GM18502 (cell line): ENCODE measurements at regions not wholly inside any gene's neighbourhood (a gene's known extent, or its start where the extent isn't known, plus 50 kb on each side); places are given as distances from the start of the nearest gene placed in this dataset.

Experiments
- ATAC-seq: cut with Tn5 transposase; IDR thresholded peaks from one replicate; pipeline ENCODE4 v1.9.1; 2021; ENCODE audit warnings: mild to moderate bottlenecking; ENCODE audit not compliant: unreplicated experiment, poor library complexity

DNA sequence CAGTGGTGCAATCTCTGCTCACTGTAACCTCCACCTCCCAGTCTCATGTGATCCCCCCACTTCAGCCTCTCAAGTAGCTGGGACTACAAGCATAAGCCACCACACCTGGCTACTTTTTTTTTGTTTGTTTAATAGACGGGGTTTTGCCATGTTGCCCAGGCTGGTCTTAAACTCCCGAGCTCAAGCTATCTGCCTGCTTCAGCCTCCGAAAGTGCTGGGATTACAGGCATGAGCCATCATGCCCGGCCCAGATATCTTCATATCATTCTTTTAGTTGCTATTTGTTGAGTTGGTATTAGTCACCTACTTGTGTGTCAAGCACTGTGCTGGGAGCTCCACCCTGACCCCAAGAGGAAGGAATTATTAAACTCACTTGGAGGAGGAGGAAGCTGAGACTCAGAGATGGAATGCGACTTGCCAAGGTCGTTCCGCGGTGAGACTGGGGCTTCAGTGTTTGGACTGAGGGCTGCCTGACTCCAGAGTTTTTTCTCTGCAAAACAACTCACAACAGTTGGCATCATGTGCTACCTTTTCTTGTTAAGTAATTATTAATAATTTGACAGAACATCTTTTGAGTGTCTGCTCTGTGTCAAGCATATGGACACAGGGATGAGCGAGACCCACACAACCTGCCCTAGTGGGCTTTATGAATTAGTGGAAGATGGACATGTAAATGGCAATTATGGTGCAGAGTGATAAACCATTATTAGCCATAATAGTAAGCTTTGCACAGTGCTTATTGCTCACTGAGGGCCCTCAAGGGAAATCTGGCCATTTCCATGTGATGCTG, 132.0 kb downstream of the FOXD2 start:
- ATAC-seq: no peak

DNA sequence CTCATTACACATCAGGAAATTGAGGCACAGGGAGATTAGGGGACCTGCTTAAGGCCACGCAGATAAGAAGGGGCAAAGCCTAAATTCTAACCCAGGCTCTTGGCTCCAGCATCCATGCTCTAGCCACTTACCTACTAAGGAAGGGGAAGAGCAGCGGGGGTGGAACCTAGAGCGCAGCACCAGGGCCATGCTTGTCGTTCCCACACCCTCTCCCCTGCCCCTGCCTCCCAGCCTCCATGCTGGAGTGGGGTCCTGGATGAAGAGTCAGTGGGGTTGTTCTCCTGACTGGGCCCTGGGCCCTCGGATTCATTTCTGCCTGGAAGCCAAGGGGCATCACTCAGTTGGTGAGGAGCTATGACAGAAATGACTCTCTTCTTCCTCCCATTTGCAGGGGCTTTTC, 133.3 kb downstream of the FOXD2 start:
- no peak for ATAC-seq

DNA sequence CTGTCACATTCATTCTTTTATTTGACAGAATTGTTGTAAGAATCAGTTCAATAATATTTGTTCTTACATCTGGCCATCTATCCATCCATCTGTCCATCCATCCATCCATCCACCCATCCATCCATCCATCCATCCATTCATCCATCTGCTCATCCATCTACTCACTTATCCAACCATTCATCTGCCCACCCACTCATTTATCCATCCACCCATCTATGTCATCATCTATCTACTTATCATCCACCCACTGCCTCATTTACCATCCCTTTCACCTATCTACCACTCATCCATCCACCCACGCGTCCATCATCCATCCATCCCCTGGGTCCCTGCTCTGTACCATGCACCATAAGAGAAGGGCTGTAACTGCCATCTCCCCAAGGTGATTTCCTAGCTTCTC, 134.1 kb downstream of the FOXD2 start:
- ATAC-seq: no peak

DNA sequence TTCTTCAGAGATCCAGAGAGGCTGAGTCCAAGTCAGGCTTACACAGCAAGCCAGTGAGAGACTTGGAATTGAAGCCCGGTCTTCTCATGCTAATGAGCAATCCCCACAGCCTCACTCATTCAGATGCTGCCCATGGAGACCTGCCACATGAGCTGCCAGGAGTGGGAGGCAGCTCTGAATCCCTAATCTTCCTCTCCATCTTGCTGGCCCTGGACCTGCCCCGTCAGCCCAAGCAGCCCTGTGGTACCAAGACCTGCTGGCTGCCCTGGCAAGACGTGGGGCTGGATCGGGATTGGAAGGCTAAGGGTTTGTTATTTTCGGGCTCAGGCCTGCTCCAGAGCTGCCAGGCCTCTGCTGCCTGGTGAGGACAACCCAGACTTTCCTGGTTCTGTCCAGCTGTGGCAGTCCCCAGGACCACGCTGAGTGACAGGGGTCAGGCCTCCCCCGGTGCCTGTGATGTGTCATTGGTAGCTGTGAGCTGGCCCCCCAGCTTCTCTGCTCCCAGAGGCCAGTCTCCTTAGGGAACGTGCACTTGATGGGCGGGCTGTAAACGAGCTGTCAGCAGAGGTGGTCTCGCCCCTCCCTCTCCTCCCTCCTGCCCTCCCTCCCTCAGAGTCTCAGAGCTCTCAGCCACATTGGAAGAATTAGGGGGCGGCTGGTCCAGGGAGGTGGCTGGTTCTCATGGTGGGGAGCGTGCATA, 135.0 kb downstream of the FOXD2 start:
- ATAC-seq: no peak

DNA sequence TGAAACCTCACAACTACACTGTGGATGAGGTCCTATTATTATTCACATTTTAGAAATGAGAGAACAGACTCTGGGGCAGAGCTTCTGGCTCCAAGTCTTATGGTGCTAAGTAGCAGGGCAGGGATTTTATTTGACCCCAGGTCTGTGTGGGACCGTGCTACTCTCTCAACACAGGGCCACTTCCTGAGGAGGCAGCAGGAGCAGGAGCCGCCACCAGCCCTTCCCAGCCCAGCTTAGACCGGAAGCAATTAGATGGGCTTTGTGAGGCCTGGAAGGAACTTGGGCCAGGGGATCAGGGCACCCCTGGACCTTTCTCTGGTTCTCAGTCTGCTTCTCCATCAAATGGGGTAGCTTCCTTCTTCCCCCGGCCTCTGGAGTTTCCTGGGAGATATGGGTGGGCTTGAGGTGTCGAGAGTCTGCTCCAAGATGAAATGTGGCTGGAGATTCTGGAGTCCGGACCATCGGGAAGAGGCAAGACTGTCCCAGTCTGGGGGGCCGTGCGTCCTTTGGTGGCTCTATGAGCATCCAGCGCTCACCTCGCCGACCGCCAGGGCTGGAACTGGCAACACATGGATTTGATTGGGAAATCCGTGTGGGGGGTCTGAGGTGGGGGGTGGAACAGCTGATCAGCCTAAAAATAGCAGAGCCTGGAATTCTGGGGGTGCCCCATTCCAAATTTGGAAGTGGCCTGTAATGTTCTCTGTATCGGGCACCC, 136.8 kb downstream of the FOXD2 start:
- ATAC-seq: no peak

DNA sequence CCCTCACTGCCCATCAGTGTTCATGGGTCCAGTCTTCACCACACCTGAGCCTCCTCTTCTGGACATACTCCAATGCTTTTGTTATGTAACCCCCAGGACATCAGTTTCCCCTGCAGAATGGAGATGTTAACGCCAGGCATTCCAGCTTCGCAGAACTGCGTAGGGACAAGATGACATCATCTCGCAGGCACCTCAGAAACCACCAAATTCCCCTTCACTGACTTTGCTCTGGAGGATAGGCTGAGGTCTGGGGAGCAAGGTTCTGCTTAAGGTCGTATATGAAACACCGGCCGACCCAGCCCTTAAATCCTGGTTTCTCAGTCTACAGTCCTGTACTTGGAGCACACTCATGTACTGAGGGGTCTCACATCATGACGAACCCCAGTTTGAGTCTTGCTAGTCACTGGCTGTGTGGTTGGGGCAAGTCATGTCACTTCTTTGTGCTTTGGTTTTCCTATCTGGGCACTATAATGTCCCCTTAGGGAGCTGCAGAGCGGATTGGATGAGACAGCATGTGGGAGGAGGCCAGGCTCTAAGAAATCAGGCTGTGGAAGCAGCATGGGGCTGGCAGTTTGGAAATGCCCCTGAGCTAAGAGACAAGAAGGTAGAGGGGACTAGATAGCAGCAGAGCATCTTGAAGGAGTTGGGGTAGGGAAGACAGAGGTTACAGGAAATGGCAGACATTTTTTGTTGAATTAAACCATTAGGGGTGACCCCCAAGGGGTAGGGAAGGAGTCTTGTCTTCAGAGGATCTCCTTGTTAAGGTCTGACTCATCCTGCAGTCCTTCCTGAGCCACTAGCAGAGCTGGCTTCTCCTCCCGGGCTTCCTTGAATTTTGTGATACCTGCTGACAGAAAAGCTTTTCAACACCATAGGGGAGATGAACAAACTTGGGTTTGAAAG, 138.3 kb downstream of the FOXD2 start:
- ATAC-seq: no peak

DNA sequence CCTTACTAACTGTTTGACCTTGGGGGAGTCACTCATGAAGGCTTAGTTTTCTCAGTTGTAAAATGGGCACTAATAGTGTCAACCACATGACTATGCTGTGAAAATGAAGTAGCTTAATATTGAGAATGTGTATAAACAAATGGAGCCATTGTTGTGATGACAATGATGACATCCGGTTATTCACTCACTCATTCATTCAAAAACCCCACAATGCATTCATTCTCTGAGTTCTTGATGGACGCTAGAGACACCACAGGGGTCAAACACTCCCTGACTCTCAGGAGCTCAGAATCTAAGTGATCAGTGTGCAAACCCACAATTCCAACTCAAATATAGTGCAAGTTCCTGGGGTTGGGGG, 138.9 kb downstream of the FOXD2 start:
- no peak for ATAC-seq

DNA sequence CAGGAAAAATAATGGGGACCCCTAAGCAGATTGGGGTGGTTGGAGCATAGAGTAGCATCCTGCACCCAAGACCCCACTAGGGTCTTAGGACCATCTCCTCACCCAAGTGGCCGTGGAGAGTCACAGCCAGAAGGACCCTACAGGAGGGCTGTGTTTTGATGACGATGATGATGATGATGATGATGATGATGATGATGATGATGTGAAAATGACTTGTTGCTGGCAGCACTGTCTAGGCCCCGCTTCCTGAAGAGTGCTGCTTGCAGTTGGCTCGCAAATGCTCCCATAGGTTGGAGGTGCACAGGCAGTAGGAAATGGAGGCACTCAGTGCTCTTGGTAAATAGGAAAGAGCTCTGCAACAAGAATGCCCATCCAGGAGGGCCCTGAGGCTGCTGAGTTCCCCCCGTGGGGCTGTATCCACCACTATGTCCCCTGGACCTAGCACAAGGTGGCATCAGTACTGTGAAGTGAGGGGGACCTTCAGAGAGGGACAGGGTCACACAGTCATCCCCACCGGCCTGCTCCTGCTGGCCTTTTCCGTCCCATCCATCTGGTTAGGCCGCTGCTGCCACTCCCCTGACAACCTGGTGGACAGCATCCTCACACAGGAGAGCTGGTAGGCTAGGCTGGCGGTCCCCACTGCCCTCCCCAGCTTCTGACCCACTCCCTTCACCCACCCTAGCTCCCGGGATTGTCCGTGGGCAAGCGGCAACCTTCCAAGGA, 139.6 kb downstream of the FOXD2 start:
- ATAC-seq: no peak

DNA sequence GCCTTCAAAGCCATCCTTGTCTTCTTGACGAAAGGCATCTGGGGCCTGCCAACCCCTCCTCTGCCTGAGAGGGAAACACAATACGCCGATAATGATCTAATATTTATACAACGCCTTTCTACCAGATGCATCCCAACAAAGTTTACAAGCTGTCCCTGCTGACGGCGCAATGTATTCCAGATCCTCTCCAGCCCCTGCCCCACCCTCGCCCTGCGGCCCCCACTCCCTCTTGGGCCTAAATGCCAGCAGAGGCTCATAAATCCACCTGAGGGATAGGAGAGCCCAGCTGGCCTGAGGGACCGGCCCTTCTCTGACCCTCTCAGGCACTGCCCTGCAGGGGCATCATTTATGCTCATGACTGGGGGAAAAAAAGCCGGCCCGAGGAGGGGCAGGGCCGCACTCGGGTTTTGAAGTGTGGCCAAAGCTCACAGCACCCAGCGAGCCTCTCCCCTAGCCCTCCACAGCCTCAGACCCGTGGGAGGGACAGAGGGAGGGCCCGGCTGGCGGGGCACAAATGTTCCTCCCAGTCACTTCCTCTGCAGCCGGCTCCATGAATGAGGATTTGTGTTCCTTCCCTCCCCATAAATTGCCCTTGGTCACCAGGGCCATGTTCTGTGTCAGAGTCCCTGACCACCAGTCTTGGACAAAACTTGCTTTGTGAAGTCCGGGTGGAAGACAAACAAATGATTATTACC, 140.3 kb downstream of the FOXD2 start:
- ATAC-seq: no peak

DNA sequence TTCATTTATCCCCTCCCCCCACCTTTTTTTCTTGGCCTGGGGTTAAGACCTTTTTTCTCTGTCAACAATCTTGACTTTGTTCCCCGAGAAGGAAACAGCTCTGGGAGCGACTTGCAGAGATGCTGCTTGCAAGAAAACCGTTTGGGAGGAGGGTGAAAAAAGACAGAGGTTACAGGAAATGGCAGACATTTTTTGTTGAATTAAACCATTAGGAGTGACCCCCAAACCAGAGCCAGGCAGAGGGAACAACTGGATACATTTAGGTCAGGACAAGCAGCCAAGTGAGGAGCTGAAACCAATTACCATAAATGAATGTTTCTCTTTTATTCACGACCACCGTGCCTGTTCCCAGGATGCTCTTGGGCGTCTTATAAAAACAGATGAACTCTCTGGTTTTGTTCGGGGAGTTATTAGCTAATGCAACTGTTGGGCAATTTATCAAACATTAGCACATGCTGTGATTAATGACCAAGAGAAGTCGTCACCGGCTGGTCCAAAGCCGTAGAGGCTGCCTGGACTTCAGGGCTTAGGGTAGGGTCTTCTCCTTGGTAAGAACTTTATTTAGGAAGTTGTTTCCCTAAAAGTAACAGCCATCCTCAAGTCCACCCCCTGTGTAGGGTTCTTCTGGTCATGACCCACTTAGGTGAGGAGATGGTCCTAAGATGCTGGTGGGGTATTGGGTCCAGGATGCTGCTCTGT, 141.0 kb downstream of the FOXD2 start:
- ATAC-seq: no peak

DNA sequence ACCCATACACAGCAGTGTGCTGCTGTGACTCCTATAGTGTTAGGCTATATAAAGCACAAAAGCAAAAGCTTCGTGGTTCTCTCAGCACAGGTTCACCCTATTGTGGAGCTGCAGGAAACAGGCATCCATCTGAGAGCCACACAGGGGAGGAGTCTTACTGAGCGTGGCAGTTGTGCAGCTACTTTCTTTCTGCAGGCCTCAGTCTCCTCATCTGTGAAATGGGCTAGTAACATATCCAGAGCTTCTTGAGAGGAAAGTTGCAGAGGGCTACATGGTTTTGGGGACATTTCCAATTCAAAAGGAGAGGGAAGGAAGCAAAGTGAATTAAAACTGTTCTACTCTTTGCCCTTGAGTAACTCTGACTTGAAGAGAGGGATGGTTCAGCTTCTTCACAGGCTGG, 142.0 kb downstream of the FOXD2 start:
- ATAC-seq: no peak

DNA sequence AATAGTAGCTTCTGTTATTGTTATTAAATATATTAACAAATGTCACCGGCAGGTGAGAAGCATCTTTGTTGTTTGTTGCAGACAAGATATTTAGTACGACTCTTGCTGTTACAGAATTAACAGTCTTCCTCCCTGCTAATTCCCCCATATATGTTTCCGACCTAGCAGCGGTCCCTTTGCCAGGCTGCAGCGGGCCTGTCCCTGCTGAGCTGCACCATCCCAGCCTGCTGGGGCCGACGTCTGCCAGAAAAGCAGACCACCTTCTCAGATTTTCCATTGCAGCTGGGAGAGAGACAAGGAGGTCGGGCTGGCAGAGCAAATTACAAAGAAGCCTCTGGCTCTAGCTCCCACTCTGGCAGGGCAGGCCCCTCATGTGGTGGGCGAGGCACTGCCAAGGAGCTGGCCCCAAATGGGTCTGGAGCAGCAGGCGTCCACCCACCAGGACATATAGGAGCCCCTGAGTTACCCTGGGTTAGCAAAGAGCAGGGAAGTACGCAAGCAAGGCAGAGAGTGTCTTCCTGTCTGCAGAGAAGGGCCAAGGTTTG, 142.7 kb downstream of the FOXD2 start:
- no peak for ATAC-seq

DNA sequence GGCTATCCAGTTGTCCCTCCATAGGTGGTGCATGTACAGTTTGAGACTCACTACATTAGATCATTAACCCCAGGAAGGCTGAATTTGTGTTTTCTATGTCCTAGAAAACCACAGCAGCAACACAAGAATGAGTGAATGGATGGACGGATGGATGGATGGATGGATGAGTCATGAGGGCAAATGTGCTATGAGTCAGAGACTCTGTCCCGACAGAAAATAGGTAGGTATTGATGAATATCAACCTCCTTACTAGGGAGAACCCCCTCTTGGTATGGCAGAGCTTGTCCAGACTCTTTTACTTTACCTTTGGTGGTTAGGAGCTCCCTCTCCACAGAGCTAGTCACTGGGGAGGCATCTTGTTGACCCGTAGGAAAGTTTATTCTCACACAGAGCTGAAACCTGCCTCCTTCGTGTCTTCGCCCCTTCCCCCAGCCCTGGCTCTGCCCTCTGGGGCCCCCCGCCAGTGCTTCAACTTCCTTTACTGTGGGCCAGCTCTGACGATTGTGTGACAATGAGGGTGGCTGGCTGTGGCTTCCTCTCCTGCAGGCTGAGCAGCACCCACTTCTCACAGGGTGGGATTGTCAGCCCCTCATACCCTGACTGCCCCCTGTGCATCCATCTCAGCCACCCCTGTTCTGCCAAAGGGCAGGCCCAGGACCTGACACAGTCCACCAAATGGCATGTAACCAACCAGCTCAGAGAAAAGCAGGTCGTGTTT, 145.2 kb downstream of the FOXD2 start:
- ATAC-seq: no peak

DNA sequence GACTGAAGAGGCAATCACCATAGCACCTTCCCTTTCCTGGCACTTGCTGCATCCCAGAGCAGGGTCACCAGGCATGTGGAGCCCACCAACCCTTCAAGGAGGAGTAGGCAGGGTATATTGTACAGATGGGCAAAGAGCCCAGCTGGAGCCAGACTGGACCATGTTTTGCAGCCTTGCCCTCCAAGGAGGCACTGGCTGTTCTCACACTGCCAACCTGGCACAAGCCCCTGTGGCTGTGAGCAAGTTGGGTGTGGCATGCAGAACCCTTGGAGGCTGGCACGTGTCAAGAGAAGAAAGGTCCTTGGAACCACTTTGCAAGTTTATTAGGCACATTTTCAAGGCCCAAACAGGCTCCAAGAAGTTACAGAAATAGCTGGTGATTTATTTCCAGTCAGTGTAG, 146.4 kb downstream of the FOXD2 start:
- ATAC-seq: no peak

DNA sequence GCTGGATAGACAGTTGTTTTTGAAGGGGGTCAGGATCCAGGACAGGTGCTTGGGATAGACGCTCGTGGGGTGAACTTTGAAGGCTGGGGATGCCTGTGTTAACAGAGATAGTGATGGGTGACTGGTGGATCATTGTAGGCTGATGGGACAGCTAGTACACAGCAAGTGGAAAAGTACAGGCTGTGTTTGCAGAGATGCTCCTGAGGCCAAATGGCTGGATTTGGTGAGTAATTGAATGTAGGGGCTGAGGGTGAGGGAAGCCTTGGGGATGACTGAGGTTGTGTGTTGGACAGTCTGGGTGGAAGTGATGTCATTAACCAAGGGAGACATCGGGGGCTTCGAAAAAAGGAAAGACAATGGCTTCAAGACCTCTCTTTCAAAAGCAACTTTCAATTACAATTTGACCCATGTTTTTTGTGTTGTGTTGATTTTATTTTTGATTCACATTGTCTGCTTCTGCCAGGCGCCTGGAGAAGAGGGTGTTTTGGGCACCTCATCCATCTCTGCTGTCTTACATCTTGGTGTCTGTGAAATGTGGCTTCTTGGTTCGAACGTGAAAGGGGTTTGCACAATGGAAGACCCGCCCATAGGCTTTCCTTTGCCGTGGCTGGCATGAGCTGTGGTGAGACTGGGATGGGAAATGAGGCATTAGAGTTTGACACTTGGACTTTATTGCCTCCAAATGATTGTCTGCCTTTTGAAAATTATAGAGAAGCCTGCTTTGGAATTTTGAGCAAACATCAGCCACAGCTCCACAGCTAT, 147.5 kb downstream of the FOXD2 start:
- no peak for ATAC-seq

DNA sequence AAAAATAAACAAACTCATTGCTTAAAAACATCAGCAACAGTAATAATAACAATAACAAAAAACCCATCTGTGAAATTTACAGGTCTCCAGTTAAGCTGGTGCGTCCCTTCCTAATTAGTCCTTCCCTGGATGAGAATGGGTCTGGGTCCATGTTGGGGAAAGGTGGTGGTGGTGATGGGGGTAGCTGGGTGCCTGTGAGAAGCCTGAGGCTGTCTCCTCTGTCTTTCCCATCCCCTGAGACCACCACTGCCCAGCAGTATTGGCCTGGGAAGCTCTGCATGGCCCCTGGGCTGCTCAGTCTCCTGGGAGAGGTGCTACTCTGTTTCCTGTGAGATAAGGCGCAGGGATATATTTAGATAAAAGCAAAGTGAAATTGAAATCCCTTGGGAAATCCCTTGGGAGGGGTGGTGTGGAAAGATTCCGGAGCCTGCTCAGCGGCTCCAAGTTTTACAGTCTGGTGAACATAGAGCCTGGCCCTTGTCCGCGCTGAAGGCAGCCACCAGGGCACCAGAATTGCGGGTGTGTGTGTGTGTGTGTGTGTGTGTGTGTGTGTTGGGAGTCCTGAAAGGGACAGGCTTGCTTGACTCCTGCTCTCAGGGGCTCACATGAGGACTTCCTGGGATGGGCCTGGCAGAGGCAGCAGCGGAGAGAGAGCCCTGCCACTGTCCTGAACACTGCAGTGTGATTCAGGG, 150.2 kb downstream of the FOXD2 start:
- no peak for ATAC-seq
